RWPE1 (cell line): ENCODE measurements at regions not wholly inside any gene's neighbourhood (a gene's known extent, or its start where the extent isn't known, plus 50 kb on each side); places are given as distances from the start of the nearest gene placed in this dataset.

Experiments used
- CTCF ChIA-PET: fragments of 350-600 bp; sonication (Branson Sonifier 250); formaldehyde crosslinking; extraction: SDS; loops from one replicate; lab custom pipeline; 2021; lab: Yijun Ruan, JAX
- POLR2A ChIA-PET: fragments of 400-600 bp; formaldehyde crosslinking; extraction: SDS; loops from one replicate; lab custom pipeline; 2020; ENCODE audit warnings: antibody characterized with exemption; ENCODE audit not compliant: low non-redundant PET; lab: Yijun Ruan, JAX
- DNase-seq: peaks from one replicate; pipeline ENCODE4 v3.0.0; 2012; ENCODE audit warnings: low spot score
- H3K27ac ChIP-seq: fragments of 450-650 bp; 2 replicates; pipeline ENCODE4 v1.5.1; 2017
- CTCF ChIP-seq: fragments of 450-650 bp; conservative IDR thresholded peaks from 2 replicates; pipeline ENCODE4 v1.5.1; 2017; ENCODE audit warnings: low read depth, mild to moderate bottlenecking

- TF ChIP-seq CTCF, result peak; percentile 83
- DNase-seq, result peak; percentile 57
- POLR2A ChIA-PET, result interaction anchor here (0.9 kb wide), 1 partner anchor 144 kb away, joined by 3 read pairs; the partner anchor contains the start of gene ZNF644
- H3K27ac ChIP-seq, result no peak overlapping the region
- CTCF ChIA-PET, result interaction anchor here (0.6 to 2.8 kb wide), 36 partner anchors 9 to 1235 kb away, joined by 3 to 43 read pairs (median 3); no protein-coding TSS in a partner anchor
Observed at GRCh38 chr1:91166106-91166712, 144.4 kb upstream of the ZNF644 start.

- POLR2A ChIA-PET, result interaction anchor here (0.9 kb wide), 1 partner anchor 143 kb away, joined by 3 read pairs; the partner anchor contains the start of gene ZNF644
Observed at GRCh38 chr1:91165033-91165654, 143.3 kb upstream of the ZNF644 start.

GRCh38 chr1:91162613-91163012 is 140.8 kb upstream of the ZNF644 start:
- TF ChIP-seq CTCF, result no peak
- CTCF ChIA-PET, result interaction anchor here (0.6 kb wide), 1 partner anchor 909 kb away, joined by 3 read pairs; no protein-coding TSS in a partner anchor
- DNase-seq, result no peak
- POLR2A ChIA-PET, result no interaction called here
- H3K27ac ChIP-seq, result no peak overlapping the region

More at GRCh38 chr1:91165033-91165654, 143.3 kb upstream of the ZNF644 start:
- CTCF ChIA-PET, result interaction anchor here (0.5 to 2.8 kb wide), 27 partner anchors 10 to 1661 kb away, joined by 3 to 43 read pairs (median 3); no protein-coding TSS in a partner anchor
- DNase-seq, result peak; percentile 74
- H3K27ac ChIP-seq, result no peak overlapping the region
- TF ChIP-seq CTCF, result peak; percentile 89

GRCh38 chr1:91161749-91162148 is 139.9 kb upstream of the ZNF644 start:
- no peak overlapping the region for H3K27ac ChIP-seq
- ChIA-PET CTCF (interaction anchor here (0.6 kb wide), 1 partner anchor 145 kb away, joined by 5 read pairs; no protein-coding TSS in a partner anchor), POLR2A (no interaction called here)

GRCh38 chr1:91161166-91161565 is 139.3 kb upstream of the ZNF644 start:
- ChIA-PET POLR2A (no interaction called here), CTCF (interaction anchor here (0.6 kb wide), 1 partner anchor 145 kb away, joined by 5 read pairs; no protein-coding TSS in a partner anchor)
- H3K27ac ChIP-seq, result no peak overlapping the region
- DNase-seq, result no peak
- no peak for TF ChIP-seq CTCF

More at GRCh38 chr1:91161749-91162148, 139.9 kb upstream of the ZNF644 start:
- no peak for TF ChIP-seq CTCF
- DNase-seq, result no peak

GRCh38 chr1:91160363-91161075 is 138.7 kb upstream of the ZNF644 start:
- POLR2A ChIA-PET, result no interaction called here
- no peak overlapping the region for H3K27ac ChIP-seq
- no peak for DNase-seq
- no peak for TF ChIP-seq CTCF
- CTCF ChIA-PET, result no interaction called here
